ENCODE measurements at regions not wholly inside any gene's neighbourhood (a gene's known extent, or its start where the extent isn't known, plus 50 kb on each side); places are given as distances from the start of the nearest gene placed in this dataset.

- Histone ChIP-seq H3K27me3 (no peaks in the 10 kb centered on the region), H3K4me3 (no peak overlapping the region), H3K4me1 (no peaks in the 10 kb centered on the region), H3K9me3 (no peaks in the 10 kb centered on the region), H3K36me3 (no peaks in the 10 kb centered on the region), H3K27ac (no peak overlapping the region)
- TF ChIP-seq POLR2AphosphoS5 (IDR thresholded peaks at IDR 0.05) (no peak), CTCF (IDR thresholded peaks at IDR 0.05) (no peak), EP300 (IDR thresholded peaks at IDR 0.05) (no peak), POLR2A (IDR thresholded peaks at IDR 0.05) (no peak)
- DNase-seq = no peak
- 68 to 85% (median 72%) methylated on average over 1 of the region's 1 CpG for WGBS, 5 donors
- intact Hi-C loops (cut with DNase I; ENCODE audit: low total_unique reads) = no loop called here
Measured at GRCh38 chr20:4437131-4437530, 188.0 kb upstream of the ADRA1D start.

GRCh38 chr20:4435671-4436455 is 186.8 kb upstream of the ADRA1D start:
- H3K36me3 ChIP-seq = no peaks in the 10 kb centered on the region
- intact Hi-C loops (cut with DNase I; ENCODE audit: low total_unique reads) = no loop called here
- H3K9me3 ChIP-seq = no peaks in the 10 kb centered on the region
- TF ChIP-seq CTCF (IDR thresholded peaks at IDR 0.05) (no peak), POLR2AphosphoS5 (IDR thresholded peaks at IDR 0.05) (no peak), POLR2A (IDR thresholded peaks at IDR 0.05) (no peak), EP300 (IDR thresholded peaks at IDR 0.05) (no peak)
- no peak overlapping the region for H3K4me3 ChIP-seq
- no peak for DNase-seq
- 65 to 86% (median 75%) methylated on average over 5 to 6 of the region's 6 CpGs for WGBS, 5 donors
- H3K27ac ChIP-seq = no peak overlapping the region
- H3K27me3 ChIP-seq = no peaks in the 10 kb centered on the region
- H3K4me1 ChIP-seq = no peaks in the 10 kb centered on the region

- no peak overlapping the region for H3K4me3 ChIP-seq
- intact Hi-C loops (cut with DNase I; ENCODE audit: low total_unique reads) = no loop called here
- DNase-seq = no peak
- no peaks in the 10 kb centered on the region for H3K27me3 ChIP-seq
- H3K4me1 ChIP-seq = no peaks in the 10 kb centered on the region
- 57 to 73% (median 59%) methylated on average over 1 of the region's 1 CpG for WGBS, 5 donors
- no peaks in the 10 kb centered on the region for H3K36me3 ChIP-seq
- TF ChIP-seq EP300 (IDR thresholded peaks at IDR 0.05) (no peak), POLR2A (IDR thresholded peaks at IDR 0.05) (no peak), POLR2AphosphoS5 (IDR thresholded peaks at IDR 0.05) (no peak), CTCF (IDR thresholded peaks at IDR 0.05) (no peak)
- no peak overlapping the region for H3K27ac ChIP-seq
- no peaks in the 10 kb centered on the region for H3K9me3 ChIP-seq
Measured at GRCh38 chr20:4435225-4435624, 186.1 kb upstream of the ADRA1D start.

GRCh38 chr20:4434681-4435080 is 185.6 kb upstream of the ADRA1D start:
- no peak overlapping the region for H3K4me3 ChIP-seq
- intact Hi-C loops (cut with DNase I; ENCODE audit: low total_unique reads) = no loop called here

More at GRCh38 chr20:4434681-4435080, 185.6 kb upstream of the ADRA1D start:
- Histone ChIP-seq H3K36me3 (no peaks in the 10 kb centered on the region), H3K27me3 (no peaks in the 10 kb centered on the region), H3K4me1 (no peaks in the 10 kb centered on the region), H3K27ac (no peak overlapping the region), H3K9me3 (no peaks in the 10 kb centered on the region)
- DNase-seq = no peak
- no peak for TF ChIP-seq EP300 (IDR thresholded peaks at IDR 0.05)
- no peak for TF ChIP-seq POLR2AphosphoS5 (IDR thresholded peaks at IDR 0.05)
- TF ChIP-seq POLR2A (IDR thresholded peaks at IDR 0.05) = no peak
- TF ChIP-seq CTCF (IDR thresholded peaks at IDR 0.05) = no peak
- 65 to 80% (median 71%) methylated on average over 4 of the region's 4 CpGs for WGBS, 5 donors
